NT2/D1 (cell line): ENCODE measurements at regions not wholly inside any gene's neighbourhood (a gene's known extent, or its start where the extent isn't known, plus 50 kb on each side); places are given as distances from the start of the nearest gene placed in this dataset.

Experiments
- SUZ12 ChIP-seq: IDR thresholded peaks from 2 replicates; pipeline ENCODE4 v1.6.1; 2011; ENCODE audit not compliant: insufficient read length, insufficient read depth; ENCODE audit errors: extremely low read depth
- YY1 ChIP-seq: IDR thresholded peaks from 2 replicates; pipeline ENCODE4 v1.6.1; 2011; ENCODE audit not compliant: insufficient read length, insufficient read depth
- ZNF274 ChIP-seq: IDR thresholded peaks from 2 replicates; pipeline ENCODE4 v1.6.1; 2011; ENCODE audit warnings: mild to moderate bottlenecking, low read depth, low read length

- no peak for TF ChIP-seq YY1
- no peak for TF ChIP-seq SUZ12
- no peak for TF ChIP-seq ZNF274
These were observed 192.9 kb downstream of the NUAK1 start for GRCh38 chr12:105945880-105946279.
